Liver (tissue), 7 donors: ENCODE measurements at regions not wholly inside any gene's neighbourhood (a gene's known extent, or its start where the extent isn't known, plus 50 kb on each side); places are given as distances from the start of the nearest gene placed in this dataset.

Source experiments
- DNase-seq: peaks from one replicate; pipeline ENCODE4 v3.0.0-alpha.2; 2017; ENCODE audit warnings: low spot score
- H3K27ac ChIP-seq, 2 donors: one replicate each; pipeline ENCODE4 v1.7.0; 2013; ENCODE audit warnings: inconsistent platforms in 2 of 2, low read length in 2 of 2, control low read depth in 1 of 2, low read depth in 1 of 2, mild to moderate bottlenecking in 1 of 2
- H3K27me3 ChIP-seq, 4 donors: one replicate each; pipeline versions ENCODE4 v1.6.1 to v1.7.0; 2013; ENCODE audit warnings: low read length in 3 of 4, inconsistent platforms in 1 of 4, mild to moderate bottlenecking in 1 of 4, moderate library complexity in 1 of 4; ENCODE audit not compliant: control insufficient read depth in 4 of 4, insufficient read depth in 4 of 4
- H3K36me3 ChIP-seq, 4 donors: one replicate each; pipeline versions ENCODE4 v1.6.1 to v1.7.0; 2013; ENCODE audit warnings: low read length in 3 of 4, mild to moderate bottlenecking in 3 of 4, low read depth in 1 of 4, moderate library complexity in 1 of 4; ENCODE audit not compliant: control insufficient read depth in 4 of 4, insufficient read depth in 3 of 4
- H3K4me1 ChIP-seq, 4 donors: one replicate each; pipeline versions ENCODE4 v1.6.1 to v1.7.0; 2013; ENCODE audit warnings: low read length in 3 of 4, mild to moderate bottlenecking in 3 of 4, moderate library complexity in 1 of 4; ENCODE audit not compliant: control insufficient read depth in 4 of 4, insufficient read depth in 4 of 4
- H3K4me3 ChIP-seq, 3 donors: one replicate each; pipeline versions ENCODE4 v1.6.1 to v1.7.0; 2013; ENCODE audit warnings: low read length in 3 of 3, control low read depth in 1 of 3, low read depth in 1 of 3, mild to moderate bottlenecking in 1 of 3
- H3K9ac ChIP-seq, 2 donors: one replicate each; pipeline ENCODE4 v1.7.0; 2013; ENCODE audit warnings: low read length in 2 of 2, mild to moderate bottlenecking in 2 of 2, moderate library complexity in 2 of 2, control low read depth in 1 of 2, low read depth in 1 of 2
- H3K9me3 ChIP-seq, 4 donors: one replicate each; pipeline versions ENCODE4 v1.6.1 to v1.7.0; 2013; ENCODE audit warnings: low read length in 3 of 4; ENCODE audit not compliant: control insufficient read depth in 4 of 4
- FOXA1 ChIP-seq: IDR thresholded peaks from 2 replicates; pipeline ENCODE4 v1.6.1; 2016; ENCODE audit warnings: antibody characterized with exemption
- FOXA2 ChIP-seq: IDR thresholded peaks from 2 replicates; pipeline ENCODE4 v1.6.1; 2016; ENCODE audit warnings: antibody characterized with exemption
- HNF4G ChIP-seq: IDR thresholded peaks from 2 replicates; pipeline ENCODE4 v1.6.1; 2016; ENCODE audit warnings: antibody characterized with exemption
- JUND ChIP-seq, 2 donors: IDR thresholded peaks; 2 replicates each; pipeline ENCODE4 v1.6.1; 2016; ENCODE audit warnings: antibody characterized with exemption in 2 of 2
- NR2F2 ChIP-seq: IDR thresholded peaks from 2 replicates; pipeline ENCODE4 v1.6.1; 2016; ENCODE audit warnings: antibody characterized with exemption
- RAD21 ChIP-seq, 2 donors: IDR thresholded peaks; 2 replicates each; pipeline ENCODE4 v1.6.1; 2016; ENCODE audit warnings: antibody characterized with exemption in 2 of 2, mild to moderate bottlenecking in 2 of 2
- RXRA ChIP-seq, 2 donors: IDR thresholded peaks; 2 replicates each; pipeline ENCODE4 v1.6.1; 2017 to 2018; ENCODE audit warnings: antibody characterized with exemption in 2 of 2, mild to moderate bottlenecking in 1 of 2
- SP1 ChIP-seq: IDR thresholded peaks from 2 replicates; pipeline ENCODE4 v1.6.1; 2018; ENCODE audit warnings: antibody characterized with exemption, mild to moderate bottlenecking
- WGBS: extraction: QIAGEN DNeasy Blood & Tissue Kit; methylation state at CpG from one replicate; pipeline ENCODE4 v1.1.7; 2013; 5-methylcytosine and 5-hydroxymethylcytosine counted together
- TF ChIP-seq, protein P1 (sequence below): IDR thresholded peaks from 2 replicates; pipeline ENCODE4 v1.6.1; 2016; ENCODE audit warnings: antibody characterized with exemption
- TF ChIP-seq, protein P2 (sequence below): IDR thresholded peaks from 2 replicates; pipeline ENCODE4 v1.6.1; 2016; ENCODE audit warnings: antibody characterized with exemption
- TF ChIP-seq, protein P3 (sequence below): IDR thresholded peaks from 2 replicates; pipeline ENCODE4 v1.6.1; 2016; ENCODE audit warnings: antibody characterized with exemption, mild to moderate bottlenecking
- TF ChIP-seq, protein P4 (sequence below): IDR thresholded peaks from 2 replicates; pipeline ENCODE4 v1.6.1; 2016; ENCODE audit warnings: antibody characterized with exemption
- donor health status: healthy.
- donor health status: healthy.
- donor health status: healthy.
- donor health status: healthy.

DNA sequence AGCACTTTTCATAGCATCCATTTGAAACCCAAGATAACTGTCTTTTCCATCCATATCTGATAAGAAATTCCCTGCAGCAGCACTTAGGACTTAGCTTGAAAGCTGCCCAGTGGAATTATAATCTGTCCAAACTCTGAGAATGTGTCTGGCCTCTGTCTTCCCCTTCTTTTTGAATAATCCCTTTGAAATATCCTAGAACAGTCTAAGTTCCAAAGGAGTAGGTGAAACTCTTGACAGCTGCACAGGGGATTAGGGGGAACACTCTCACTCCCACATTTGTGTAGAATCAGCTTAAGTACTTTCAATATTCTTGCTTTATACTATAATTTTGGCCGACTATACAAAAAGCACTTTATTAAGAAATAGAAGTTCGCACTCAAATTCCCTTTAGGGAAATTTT, 157.7 kb downstream of the PAPSS1 start:
- Histone ChIP-seq H3K27ac (no peak overlapping the region), H3K27me3 (no peaks in the 10 kb centered on the region), H3K9me3 (peaks cover 0 to 4% (median 0%) of the 10 kb centered on the region in 4 donors), H3K4me3 (no peak overlapping the region), H3K9ac (no peak overlapping the region), H3K36me3 (no peaks in the 10 kb centered on the region), H3K4me1 (no peaks in the 10 kb centered on the region)
- 95% methylated on average over 2 of the region's 2 CpGs for WGBS
- DNase-seq: no peak
- TF ChIP-seq HNF4G (no peak), NR2F2 (no peak), JUND (IDR thresholded peaks at IDR 0.05) (no peak), FOXA2 (no peak), FOXA1 (no peak)
- TF ChIP-seq, protein P1, sequence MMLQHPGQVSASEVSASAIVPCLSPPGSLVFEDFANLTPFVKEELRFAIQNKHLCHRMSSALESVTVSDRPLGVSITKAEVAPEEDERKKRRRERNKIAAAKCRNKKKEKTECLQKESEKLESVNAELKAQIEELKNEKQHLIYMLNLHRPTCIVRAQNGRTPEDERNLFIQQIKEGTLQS: no peak
- TF ChIP-seq, protein P2, sequence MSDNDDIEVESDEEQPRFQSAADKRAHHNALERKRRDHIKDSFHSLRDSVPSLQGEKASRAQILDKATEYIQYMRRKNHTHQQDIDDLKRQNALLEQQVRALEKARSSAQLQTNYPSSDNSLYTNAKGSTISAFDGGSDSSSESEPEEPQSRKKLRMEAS: no peak
- TF ChIP-seq, protein P3, sequence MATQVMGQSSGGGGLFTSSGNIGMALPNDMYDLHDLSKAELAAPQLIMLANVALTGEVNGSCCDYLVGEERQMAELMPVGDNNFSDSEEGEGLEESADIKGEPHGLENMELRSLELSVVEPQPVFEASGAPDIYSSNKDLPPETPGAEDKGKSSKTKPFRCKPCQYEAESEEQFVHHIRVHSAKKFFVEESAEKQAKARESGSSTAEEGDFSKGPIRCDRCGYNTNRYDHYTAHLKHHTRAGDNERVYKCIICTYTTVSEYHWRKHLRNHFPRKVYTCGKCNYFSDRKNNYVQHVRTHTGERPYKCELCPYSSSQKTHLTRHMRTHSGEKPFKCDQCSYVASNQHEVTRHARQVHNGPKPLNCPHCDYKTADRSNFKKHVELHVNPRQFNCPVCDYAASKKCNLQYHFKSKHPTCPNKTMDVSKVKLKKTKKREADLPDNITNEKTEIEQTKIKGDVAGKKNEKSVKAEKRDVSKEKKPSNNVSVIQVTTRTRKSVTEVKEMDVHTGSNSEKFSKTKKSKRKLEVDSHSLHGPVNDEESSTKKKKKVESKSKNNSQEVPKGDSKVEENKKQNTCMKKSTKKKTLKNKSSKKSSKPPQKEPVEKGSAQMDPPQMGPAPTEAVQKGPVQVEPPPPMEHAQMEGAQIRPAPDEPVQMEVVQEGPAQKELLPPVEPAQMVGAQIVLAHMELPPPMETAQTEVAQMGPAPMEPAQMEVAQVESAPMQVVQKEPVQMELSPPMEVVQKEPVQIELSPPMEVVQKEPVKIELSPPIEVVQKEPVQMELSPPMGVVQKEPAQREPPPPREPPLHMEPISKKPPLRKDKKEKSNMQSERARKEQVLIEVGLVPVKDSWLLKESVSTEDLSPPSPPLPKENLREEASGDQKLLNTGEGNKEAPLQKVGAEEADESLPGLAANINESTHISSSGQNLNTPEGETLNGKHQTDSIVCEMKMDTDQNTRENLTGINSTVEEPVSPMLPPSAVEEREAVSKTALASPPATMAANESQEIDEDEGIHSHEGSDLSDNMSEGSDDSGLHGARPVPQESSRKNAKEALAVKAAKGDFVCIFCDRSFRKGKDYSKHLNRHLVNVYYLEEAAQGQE: no peak
- TF ChIP-seq, protein P4, sequence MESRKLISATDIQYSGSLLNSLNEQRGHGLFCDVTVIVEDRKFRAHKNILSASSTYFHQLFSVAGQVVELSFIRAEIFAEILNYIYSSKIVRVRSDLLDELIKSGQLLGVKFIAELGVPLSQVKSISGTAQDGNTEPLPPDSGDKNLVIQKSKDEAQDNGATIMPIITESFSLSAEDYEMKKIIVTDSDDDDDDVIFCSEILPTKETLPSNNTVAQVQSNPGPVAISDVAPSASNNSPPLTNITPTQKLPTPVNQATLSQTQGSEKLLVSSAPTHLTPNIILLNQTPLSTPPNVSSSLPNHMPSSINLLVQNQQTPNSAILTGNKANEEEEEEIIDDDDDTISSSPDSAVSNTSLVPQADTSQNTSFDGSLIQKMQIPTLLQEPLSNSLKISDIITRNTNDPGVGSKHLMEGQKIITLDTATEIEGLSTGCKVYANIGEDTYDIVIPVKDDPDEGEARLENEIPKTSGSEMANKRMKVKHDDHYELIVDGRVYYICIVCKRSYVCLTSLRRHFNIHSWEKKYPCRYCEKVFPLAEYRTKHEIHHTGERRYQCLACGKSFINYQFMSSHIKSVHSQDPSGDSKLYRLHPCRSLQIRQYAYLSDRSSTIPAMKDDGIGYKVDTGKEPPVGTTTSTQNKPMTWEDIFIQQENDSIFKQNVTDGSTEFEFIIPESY: no peak

DNA sequence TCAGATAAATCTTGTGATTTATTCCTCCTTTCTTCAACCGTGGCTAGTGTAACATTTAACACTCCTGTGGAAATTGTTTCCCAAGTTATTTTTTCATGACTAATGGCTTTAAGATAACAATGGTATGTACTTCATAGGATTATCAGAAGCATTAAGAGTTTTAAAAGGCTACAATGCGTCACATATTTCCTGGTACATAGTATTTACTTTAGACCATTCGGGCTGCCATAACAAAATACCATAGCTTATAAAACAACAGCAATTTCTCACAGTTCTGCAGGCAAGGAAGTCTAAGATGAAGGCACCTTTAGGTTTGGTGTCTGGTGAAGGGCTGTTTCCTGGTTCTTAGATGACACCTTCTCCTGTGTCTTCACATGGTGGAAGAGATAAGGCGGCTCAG, 158.6 kb downstream of the PAPSS1 start:
- no peaks in the 10 kb centered on the region for H3K4me1 ChIP-seq
- no peak overlapping the region for H3K4me3 ChIP-seq
- TF ChIP-seq RAD21 (IDR thresholded peaks at IDR 0.05) (no peak), HNF4G (no peak), SP1 (no peak), JUND (IDR thresholded peaks at IDR 0.05) (no peak), RXRA (IDR thresholded peaks at IDR 0.05) (no peak)
- TF ChIP-seq, protein P4: no peak
- no peak overlapping the region for H3K9ac ChIP-seq
- WGBS: 80% methylated on average over 4 of the region's 4 CpGs
- no peaks in the 10 kb centered on the region for H3K27me3 ChIP-seq
- no peaks in the 10 kb centered on the region for H3K36me3 ChIP-seq
- no peak for DNase-seq
- no peak overlapping the region for H3K27ac ChIP-seq
- H3K9me3 ChIP-seq: peaks cover 0 to 4% (median 0%) of the 10 kb centered on the region in 4 donors
